Activated naive CD4-positive, alpha-beta T cell treated with anti-CD3 and anti-CD28 coated beads for 36 hours (primary cell): ENCODE measurements at regions not wholly inside any gene's neighbourhood (a gene's known extent, or its start where the extent isn't known, plus 50 kb on each side); places are given as distances from the start of the nearest gene placed in this dataset. TPM values are rescaled to one million over a fixed set of nuclear protein-coding genes. Genes with fewer than 3 reads are reported as not detected.
"Not testable (repeated sequence)": the region's sequence is repeated elsewhere in the genome, so short reads cannot be mapped to it uniquely, and the experiment has no call there.

ENCODE experiments used
- CTCF ChIA-PET: fragments of 350-600 bp; sonication (Branson Sonifier 250); formaldehyde crosslinking; loops from one replicate; lab custom pipeline; 2021; ENCODE audit warnings: antibody characterized with exemption; lab: Charles Lee
- DNase-seq: peaks from one replicate; pipeline ENCODE4 v3.0.0-alpha.2; 2020
- H3K27ac Mint-ChIP-seq: one replicate; pipeline ENCODE4 v1.8.0; 2021; ENCODE audit warnings: mild to moderate bottlenecking, mixed read lengths
- H3K27me3 Mint-ChIP-seq: one replicate; pipeline ENCODE4 v1.8.0; 2021; ENCODE audit warnings: low read depth, mixed read lengths
- H3K36me3 Mint-ChIP-seq: one replicate; pipeline ENCODE4 v1.8.0; 2021; ENCODE audit warnings: low read depth, mixed read lengths
- H3K4me1 Mint-ChIP-seq: one replicate; pipeline ENCODE4 v1.8.0; 2021; ENCODE audit warnings: low read depth, mixed read lengths
- H3K4me3 Mint-ChIP-seq: one replicate; pipeline ENCODE4 v1.8.0; 2021; ENCODE audit warnings: mild to moderate bottlenecking, moderate library complexity, mixed read lengths
- H3K9me3 Mint-ChIP-seq: one replicate; pipeline ENCODE4 v1.8.0; 2021; ENCODE audit warnings: mixed read lengths
- intact Hi-C: fragments of 100-400 bp; cut with micrococcal nuclease; formaldehyde crosslinking; loops from one replicate; pipeline ENCODE4 v1.15.1; 2023
- microRNA-seq: library from miRNA; unstranded; fragments of <30 nt; microRNA quantifications from one replicate; pipeline ENCODE4 v1.2.0, GENCODE V29; 2022; ENCODE audit warnings: borderline microRNAs expressed, borderline replicate concordance

GRCh38 chr3:125914608-125915436 lies 54.2 kb upstream of the ROPN1B start:
- H3K27me3 Mint-ChIP-seq, H3K9me3 Mint-ChIP-seq, DNase-seq, H3K36me3 Mint-ChIP-seq, H3K27ac Mint-ChIP-seq: not testable (repeated sequence)
- CTCF ChIA-PET, result interaction anchor here (0.7 kb wide), 1 partner anchor 15 kb away, joined by 3 read pairs; no protein-coding TSS in a partner anchor
- Mint-ChIP-seq H3K4me1 (peaks cover 30% of the 10 kb centered on the region), H3K4me3 (peak overlapping the region; percentile 84)
- intact Hi-C loops, result loop anchor here (5.0 to 10.0 kb wide), 3 partner anchors 218 to 1680 kb away; partner anchors contain the start of genes MCM2 and TPRA1

GRCh38 chr3:125915437-125915787 lies 53.6 kb upstream of the ROPN1B start:
- intact Hi-C loops, result loop anchor here (5.0 to 10.0 kb wide), 3 partner anchors 218 to 1679 kb away; partner anchors contain the start of genes MCM2 and TPRA1
- not testable (repeated sequence) for H3K36me3 Mint-ChIP-seq, H3K27ac Mint-ChIP-seq, H3K27me3 Mint-ChIP-seq, H3K9me3 Mint-ChIP-seq
- peak; percentile 20 for DNase-seq
- Mint-ChIP-seq H3K4me3 (peak overlapping the region; percentile 84), H3K4me1 (peaks cover 31% of the 10 kb centered on the region)
- CTCF ChIA-PET, result interaction anchor here (0.7 kb wide), 1 partner anchor 14 kb away, joined by 3 read pairs; no protein-coding TSS in a partner anchor

- intact Hi-C loops, result loop anchor here (1.0 to 10.0 kb wide), 11 partner anchors 75 to 1679 kb away; partner anchors contain the start of genes KLF15, MCM2, OSBPL11 and SLC41A3
- not testable (repeated sequence) for H3K27me3 Mint-ChIP-seq, H3K9me3 Mint-ChIP-seq, H3K36me3 Mint-ChIP-seq
- peak overlapping the region; percentile 84 for H3K4me3 Mint-ChIP-seq
- CTCF ChIA-PET, result interaction anchor here (0.7 kb wide), 1 partner anchor 14 kb away, joined by 3 read pairs; no protein-coding TSS in a partner anchor
- H3K27ac Mint-ChIP-seq, result peak overlapping the region; percentile 78
- DNase-seq, result peak; percentile 100
- peaks cover 31% of the 10 kb centered on the region for H3K4me1 Mint-ChIP-seq
These were observed 53.1 kb upstream of the ROPN1B start for GRCh38 chr3:125915792-125916375.

- CTCF ChIA-PET, result interaction anchor here (1.0 kb wide), 1 partner anchor 150 kb away, joined by 3 read pairs; no protein-coding TSS in a partner anchor
- H3K9me3 Mint-ChIP-seq, result no peaks in the 10 kb centered on the region
- no peaks in the 10 kb centered on the region for H3K27me3 Mint-ChIP-seq
- H3K27ac Mint-ChIP-seq, result peak overlapping the region; percentile 78
- peak overlapping the region; percentile 84 for H3K4me3 Mint-ChIP-seq
- peaks cover 31% of the 10 kb centered on the region for H3K4me1 Mint-ChIP-seq
- intact Hi-C loops, result loop anchor here (1.0 to 10.0 kb wide), 11 partner anchors 74 to 1678 kb away; partner anchors contain the start of genes KLF15, MCM2, OSBPL11 and SLC41A3
- no peaks in the 10 kb centered on the region for H3K36me3 Mint-ChIP-seq
- DNase-seq, result peak; percentile 98
These were observed 52.5 kb upstream of the ROPN1B start for GRCh38 chr3:125916376-125916978.

- not testable (repeated sequence) for H3K27me3 Mint-ChIP-seq
- intact Hi-C loops, result loop anchor here (2.0 to 10.0 kb wide), 6 partner anchors 74 to 1678 kb away; partner anchors contain the start of genes MCM2, OSBPL11, SNX4 and TPRA1
These were observed 51.9 kb upstream of the ROPN1B start for GRCh38 chr3:125917020-125917549.

GRCh38 chr3:125918024-125918423 lies 51.0 kb upstream of the ROPN1B start:
- H3K27me3 Mint-ChIP-seq, CTCF ChIA-PET: not testable (repeated sequence)
- peak overlapping the region; percentile 84 for H3K4me3 Mint-ChIP-seq

More at GRCh38 chr3:125917020-125917549, 51.9 kb upstream of the ROPN1B start:
- not testable (repeated sequence) for H3K36me3 Mint-ChIP-seq, H3K9me3 Mint-ChIP-seq
- Mint-ChIP-seq H3K27ac (peak overlapping the region; percentile 56), H3K4me1 (peaks cover 31% of the 10 kb centered on the region), H3K4me3 (peak overlapping the region; percentile 84)
- CTCF ChIA-PET, result interaction anchor here (1.0 kb wide), 1 partner anchor 151 kb away, joined by 3 read pairs; no protein-coding TSS in a partner anchor
- DNase-seq, result peak; percentile 33

GRCh38 chr3:125918451-125918850 lies 50.5 kb upstream of the ROPN1B start:
- peaks cover 31% of the 10 kb centered on the region for H3K4me1 Mint-ChIP-seq
- intact Hi-C loops, result loop anchor here (5.0 to 10.0 kb wide), 3 partner anchors 221 to 1676 kb away; partner anchors contain the start of genes MCM2 and TPRA1
- H3K9me3 Mint-ChIP-seq, H3K36me3 Mint-ChIP-seq, DNase-seq, CTCF ChIA-PET, H3K4me3 Mint-ChIP-seq, H3K27me3 Mint-ChIP-seq: not testable (repeated sequence)
- peak overlapping the region; percentile 50 for H3K27ac Mint-ChIP-seq

More at GRCh38 chr3:125918024-125918423, 51.0 kb upstream of the ROPN1B start:
- H3K27ac Mint-ChIP-seq, H3K36me3 Mint-ChIP-seq, DNase-seq, H3K9me3 Mint-ChIP-seq: not testable (repeated sequence)
- peaks cover 31% of the 10 kb centered on the region for H3K4me1 Mint-ChIP-seq
- intact Hi-C loops, result loop anchor here (5.0 to 10.0 kb wide), 3 partner anchors 221 to 1677 kb away; partner anchors contain the start of genes MCM2 and TPRA1

- peak; percentile 23 for DNase-seq
- intact Hi-C loops, result loop anchor here (5.0 to 10.0 kb wide), 3 partner anchors 222 to 1676 kb away; partner anchors contain the start of genes MCM2 and TPRA1
These were observed 50.1 kb upstream of the ROPN1B start for GRCh38 chr3:125918866-125919265.

More at GRCh38 chr3:125918866-125919265, 50.1 kb upstream of the ROPN1B start:
- H3K36me3 Mint-ChIP-seq, H3K4me3 Mint-ChIP-seq, H3K9me3 Mint-ChIP-seq, H3K27me3 Mint-ChIP-seq, CTCF ChIA-PET: not testable (repeated sequence)
- H3K27ac Mint-ChIP-seq, result peak overlapping the region; percentile 50
- peaks cover 31% of the 10 kb centered on the region for H3K4me1 Mint-ChIP-seq

Small RNAs in the stretch of these regions (microRNA-seq; reads per million reads assigned to microRNA genes)
- not detected for gene MIR548I1
